Upper lobe of left lung (tissue), 4 donors: ENCODE measurements at regions not wholly inside any gene's neighbourhood (a gene's known extent, or its start where the extent isn't known, plus 50 kb on each side); places are given as distances from the start of the nearest gene placed in this dataset.

Source experiments
- CTCF ChIP-seq, 6 experiments: fragments of 450-650 bp in 4 of 6; fragments of 200-600 bp in 2 of 6; sonication (generic) in 2 of 6; IDR thresholded peaks; one replicate each; pipeline ENCODE4 v1.5.1; 2016 to 2019; ENCODE audit warnings: antibody characterized with exemption in 6 of 6
- POLR2A ChIP-seq, 4 donors: fragments of 450-650 bp; IDR thresholded peaks; one replicate each; pipeline ENCODE4 v1.5.1; 2016 to 2017; ENCODE audit warnings: antibody characterized with exemption in 4 of 4, mild to moderate bottlenecking in 2 of 4
- POLR2AphosphoS5 ChIP-seq, 2 donors: sonication (generic); formaldehyde crosslinking; IDR thresholded peaks; one replicate each; pipeline ENCODE4 v1.5.1; 2017; ENCODE audit warnings: antibody characterized with exemption in 2 of 2

GRCh38 chrX:56113785-56114436 lies 118.2 kb upstream of the KLF8 start:
- TF ChIP-seq POLR2A (IDR thresholded peaks at IDR 0.05) (no peak), CTCF (IDR thresholded peaks at IDR 0.05) (no peak), POLR2AphosphoS5 (IDR thresholded peaks at IDR 0.05) (no peak)
